GM18907 (cell line): ENCODE measurements at regions not wholly inside any gene's neighbourhood (a gene's known extent, or its start where the extent isn't known, plus 50 kb on each side); places are given as distances from the start of the nearest gene placed in this dataset.
"Not testable (repeated sequence)": the region's sequence is repeated elsewhere in the genome, so short reads cannot be mapped to it uniquely, and the experiment has no call there.

Experiments
- ATAC-seq: cut with Tn5 transposase; IDR thresholded peaks from one replicate; pipeline ENCODE4 v1.9.1; 2021; ENCODE audit warnings: mild to moderate bottlenecking, moderate library complexity; ENCODE audit not compliant: unreplicated experiment

- ATAC-seq, result no peak
Observed at GRCh38 chr13:50403311-50403710, 388.1 kb downstream of the KCNRG start.

GRCh38 chr13:50404116-50404515, 388.9 kb downstream of the KCNRG start:
- no peak for ATAC-seq

DNA sequence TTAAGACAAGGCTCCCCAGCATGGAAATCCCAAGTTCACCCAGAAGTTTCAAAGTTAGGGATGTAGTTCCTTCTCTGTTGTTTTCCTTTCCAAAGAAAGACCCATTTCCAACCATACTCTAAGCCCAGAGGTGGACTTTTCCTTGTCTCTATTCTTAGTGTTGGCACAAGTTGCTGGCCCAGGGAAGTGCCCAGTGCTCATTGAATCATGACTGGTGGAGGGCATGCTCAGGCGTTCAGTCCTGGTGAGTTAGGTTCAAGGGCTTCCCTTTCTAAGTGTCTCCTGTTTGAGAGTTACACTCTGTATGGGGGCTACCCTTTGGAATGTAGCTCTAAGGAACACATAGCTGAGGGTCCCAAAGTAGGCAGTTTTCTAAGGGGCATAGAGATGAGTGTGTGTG, 389.5 kb downstream of the KCNRG start:
- ATAC-seq, result no peak

DNA sequence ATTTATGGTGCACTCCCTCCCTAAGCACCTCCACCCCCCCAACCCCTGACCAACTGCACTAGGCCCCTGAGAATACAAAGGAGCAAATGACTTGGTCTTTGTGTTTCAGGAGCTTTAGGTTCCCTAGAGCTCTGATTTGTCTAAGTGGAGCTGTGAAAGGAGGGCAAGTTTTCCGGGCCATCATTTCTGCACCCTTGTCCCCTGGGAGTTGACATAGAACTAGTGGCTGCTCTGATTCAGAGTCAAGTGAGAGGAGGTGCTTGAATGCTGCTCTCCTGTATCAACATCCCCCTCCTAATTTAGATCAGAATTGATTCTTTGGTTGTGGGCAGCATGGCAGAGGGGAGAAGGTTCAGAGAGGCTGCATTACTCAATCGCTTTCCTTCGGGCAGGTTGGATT, 391.6 kb downstream of the KCNRG start:
- no peak for ATAC-seq

DNA sequence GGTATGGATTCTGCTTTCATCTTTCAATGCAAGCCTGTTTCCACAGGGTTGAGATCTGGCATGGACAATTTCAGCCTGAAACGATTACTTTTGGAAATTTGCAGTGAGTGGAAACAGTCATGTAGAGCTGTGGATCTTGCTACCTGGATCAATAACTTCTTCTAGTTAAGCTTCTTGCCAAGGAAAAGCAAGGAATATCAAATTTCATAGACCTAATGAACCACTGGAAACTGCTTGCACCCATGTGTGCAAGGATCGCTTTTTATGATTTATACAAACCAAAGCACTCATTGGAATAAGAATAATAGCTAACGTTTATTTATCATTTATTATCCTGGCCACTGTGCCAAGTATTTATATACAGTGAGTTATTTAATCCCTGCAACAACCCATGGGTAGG, 392.8 kb downstream of the KCNRG start:
- no peak for ATAC-seq

DNA sequence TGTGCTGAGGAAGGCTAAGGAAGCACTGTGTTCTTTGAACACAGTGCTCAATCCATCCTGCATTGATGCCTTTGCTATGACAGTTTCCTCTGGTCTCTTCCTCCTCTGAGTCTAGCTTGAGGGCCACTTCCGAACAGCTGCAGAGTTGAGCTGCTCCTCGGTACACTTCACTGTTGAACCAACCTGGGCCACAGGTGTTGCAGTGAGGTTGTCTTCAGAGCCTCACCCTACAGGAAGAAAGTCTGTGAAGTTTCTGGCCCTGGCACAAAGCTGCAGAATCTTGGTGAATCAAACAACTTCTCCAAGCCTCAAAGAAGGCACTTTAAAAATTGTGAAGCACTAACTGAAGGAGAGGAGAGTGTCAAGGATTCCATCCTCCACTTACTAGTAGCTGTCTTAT, 394.0 kb downstream of the KCNRG start:
- no peak for ATAC-seq

GRCh38 chr13:50410921-50411746, 395.9 kb downstream of the KCNRG start:
- ATAC-seq, result no peak

DNA sequence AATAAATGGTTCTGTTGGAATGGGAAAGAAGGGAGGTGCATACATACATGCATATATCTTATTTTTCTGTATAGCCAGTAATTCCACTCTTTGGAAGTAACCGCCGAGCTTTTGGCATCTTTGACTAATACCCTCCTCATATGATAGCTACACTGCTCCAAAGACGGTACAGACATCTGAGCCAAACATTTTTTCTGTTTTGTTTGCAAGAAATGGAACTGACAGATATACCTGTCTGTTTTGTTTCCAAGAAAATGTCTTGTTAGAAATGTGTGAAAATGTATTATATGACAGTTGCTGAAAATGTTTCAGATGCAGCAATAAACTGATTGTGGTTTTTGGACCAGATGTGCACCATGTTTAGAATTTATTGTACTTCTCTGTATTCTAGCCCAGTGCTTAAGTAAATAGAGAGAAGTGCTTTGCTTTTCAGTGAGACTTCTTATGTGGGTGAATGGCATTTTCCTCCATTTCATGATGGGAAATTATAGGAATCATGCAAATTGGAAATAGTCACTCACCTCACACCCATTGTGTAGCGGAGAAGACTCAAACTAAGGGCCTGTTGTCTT, 396.9 kb downstream of the KCNRG start:
- ATAC-seq, result no peak

DNA sequence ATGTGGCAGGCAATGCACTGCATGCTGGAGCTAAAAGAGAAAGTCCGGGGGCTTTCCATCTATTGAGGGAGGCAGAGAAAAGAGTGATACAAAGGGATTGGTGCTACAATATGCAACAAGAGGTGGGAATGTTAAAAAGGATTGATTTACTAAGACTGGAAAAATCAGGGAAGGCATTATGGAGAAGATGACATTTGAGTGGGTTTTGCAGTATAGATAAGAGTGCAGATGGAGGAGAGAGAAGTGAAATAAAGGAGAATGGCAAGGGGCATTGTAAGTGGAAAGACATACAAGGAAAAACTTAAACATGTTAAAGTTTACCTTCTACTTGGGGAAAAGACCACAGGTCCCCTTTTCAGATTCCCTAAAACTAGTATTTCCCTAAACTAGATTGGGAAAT, 399.4 kb downstream of the KCNRG start:
- no peak for ATAC-seq

DNA sequence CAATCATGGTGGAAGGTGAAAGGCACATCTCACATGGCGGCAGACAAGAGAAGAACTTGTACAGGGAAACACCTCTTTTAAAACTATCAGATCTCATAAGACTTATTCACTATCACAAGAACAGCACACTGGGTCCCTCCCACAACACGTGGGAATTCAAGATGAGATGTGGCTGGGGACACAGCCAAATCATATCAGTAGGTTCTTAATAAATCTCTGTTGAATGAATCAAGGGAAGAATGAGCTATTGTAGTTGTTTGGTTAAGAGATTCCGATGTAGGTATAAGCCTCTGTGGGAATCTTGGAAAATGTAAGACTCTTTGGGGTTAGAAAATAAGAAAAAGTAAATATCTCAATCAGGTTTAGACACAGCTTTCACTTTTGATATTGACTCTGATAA, 400.2 kb downstream of the KCNRG start:
- ATAC-seq, result no peak

GRCh38 chr13:50417597-50417996, 402.4 kb downstream of the KCNRG start:
- ATAC-seq, result no peak

DNA sequence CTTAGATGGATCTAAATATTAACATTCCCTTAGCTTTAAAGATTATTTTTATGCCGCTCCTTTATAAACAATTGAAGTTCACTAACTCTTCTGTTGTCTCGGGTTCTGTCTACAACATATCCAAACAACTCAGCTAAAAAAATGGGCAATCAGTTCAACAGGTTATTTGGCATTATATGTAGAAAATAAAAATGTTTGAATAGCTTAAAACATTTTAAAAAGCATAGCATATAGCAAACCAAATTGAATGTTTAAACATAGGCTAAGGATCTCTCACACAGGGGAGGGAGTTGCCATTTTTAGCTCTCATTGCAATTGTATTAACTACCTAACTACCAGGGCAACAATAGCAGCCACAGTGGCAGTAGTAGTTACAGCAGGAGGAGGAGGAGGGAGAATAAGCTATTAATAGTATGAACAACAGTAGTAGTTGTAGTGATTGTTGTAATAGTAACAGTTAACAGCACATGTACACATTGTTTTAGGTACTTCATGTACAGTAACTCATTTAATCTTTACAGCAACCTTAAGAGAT, 404.2 kb downstream of the KCNRG start:
- ATAC-seq, result no peak

- no peak for ATAC-seq
Observed at GRCh38 chr13:50419896-50420295, 404.7 kb downstream of the KCNRG start.

DNA sequence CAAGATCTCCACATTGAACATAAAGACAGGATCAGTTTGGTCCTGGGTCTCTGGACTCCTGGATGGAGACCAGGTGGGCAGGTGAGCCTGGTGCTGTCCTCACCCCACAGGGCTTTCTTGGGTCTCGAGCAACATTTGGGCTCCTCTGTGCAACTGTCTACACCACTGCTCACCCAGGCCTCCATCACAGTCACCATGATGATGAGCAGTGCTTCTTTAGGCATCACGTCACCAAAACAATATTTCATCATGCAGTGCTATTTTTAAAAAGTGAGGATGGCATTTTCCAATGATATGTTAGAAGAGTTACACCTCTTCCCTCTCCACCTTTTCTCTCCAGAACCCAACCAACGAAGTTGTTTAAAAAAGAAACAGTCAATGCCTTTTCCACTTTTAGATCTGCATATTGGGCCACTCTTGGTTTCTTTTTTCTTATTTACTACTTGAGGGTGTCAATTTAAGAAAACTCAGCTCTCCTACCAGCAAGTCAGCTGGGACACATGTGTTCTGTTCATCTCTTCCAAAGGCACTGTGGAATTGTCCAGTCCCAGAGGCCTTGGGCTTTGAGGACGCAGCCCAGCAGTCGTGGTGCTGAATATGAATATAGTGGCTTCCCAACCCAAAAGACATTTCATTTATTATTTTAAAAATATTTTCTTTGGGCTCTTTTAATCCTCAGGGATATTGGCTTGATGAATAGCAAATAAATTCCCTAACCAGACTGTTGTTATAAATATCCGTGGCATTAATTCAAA, 405.7 kb downstream of the KCNRG start:
- ATAC-seq, result no peak

DNA sequence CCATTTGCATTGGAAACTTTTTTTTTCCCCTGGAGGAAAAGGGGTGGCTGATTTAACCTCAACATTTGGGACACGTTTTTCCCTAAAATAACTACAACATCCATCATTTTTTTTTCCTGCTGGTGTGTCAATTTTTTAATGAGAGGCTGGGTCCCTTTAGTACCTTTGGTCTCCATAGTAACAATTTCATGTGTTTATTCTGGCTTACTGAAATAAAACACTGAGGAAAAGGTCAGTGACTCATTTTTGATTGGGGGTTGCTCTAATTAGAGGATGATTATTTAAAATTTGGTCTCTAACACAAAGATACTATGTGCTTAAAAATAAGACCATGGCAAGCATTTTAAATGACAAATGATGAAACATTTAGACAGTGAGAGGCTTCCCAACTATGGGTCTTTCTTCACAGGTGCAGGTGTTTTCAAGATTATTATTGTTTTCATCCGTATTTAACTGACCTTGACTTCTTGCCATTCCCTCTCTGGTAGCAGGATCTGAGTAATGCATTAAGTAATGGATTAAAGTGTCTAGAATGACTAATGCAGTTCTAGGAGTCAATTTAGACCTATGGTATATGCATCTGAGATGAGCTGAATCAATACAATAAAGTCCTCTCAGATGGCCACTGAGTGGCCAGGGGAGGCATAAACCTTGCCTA, 406.4 kb downstream of the KCNRG start:
- no peak for ATAC-seq

- ATAC-seq, result no peak
Observed at GRCh38 chr13:50422181-50423148, 407.2 kb downstream of the KCNRG start.

- ATAC-seq, result no peak
Observed at GRCh38 chr13:50424993-50425392, 409.7 kb downstream of the KCNRG start.

GRCh38 chr13:50425772-50426171, 410.5 kb downstream of the KCNRG start:
- no peak for ATAC-seq

- no peak for ATAC-seq
Observed at GRCh38 chr13:50426927-50427326, 411.7 kb downstream of the KCNRG start.

- ATAC-seq, result not testable (repeated sequence)
Observed at GRCh38 chr13:50427511-50427910, 412.3 kb downstream of the KCNRG start.
